ENCODE measurements at regions not wholly inside any gene's neighbourhood (a gene's known extent, or its start where the extent isn't known, plus 50 kb on each side); places are given as distances from the start of the nearest gene placed in this dataset.

DNA sequence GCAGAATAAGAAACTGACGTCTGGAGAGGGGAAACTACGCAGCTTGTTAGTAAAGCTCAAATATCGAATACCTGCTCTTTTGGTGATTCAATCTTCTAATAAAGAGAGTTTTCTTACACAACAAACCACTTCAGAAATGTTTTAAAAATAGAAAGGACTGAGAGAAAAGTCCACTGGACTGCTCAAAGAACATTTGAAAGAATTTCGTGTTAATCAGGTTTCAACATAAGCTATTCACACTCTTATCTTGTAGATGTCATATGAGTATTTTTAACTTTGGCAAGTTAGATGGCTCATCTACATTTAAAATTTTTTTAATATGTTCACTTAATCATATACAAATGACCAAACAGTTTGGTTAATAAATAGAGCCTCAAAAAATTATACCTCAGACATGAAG lies 95.6 kb upstream of the FAM216B start:
- no peak for TF ChIP-seq POLR2A (IDR thresholded peaks at IDR 0.05; ENCODE audit: low read depth, low read length)
- TF ChIP-seq, protein P1, sequence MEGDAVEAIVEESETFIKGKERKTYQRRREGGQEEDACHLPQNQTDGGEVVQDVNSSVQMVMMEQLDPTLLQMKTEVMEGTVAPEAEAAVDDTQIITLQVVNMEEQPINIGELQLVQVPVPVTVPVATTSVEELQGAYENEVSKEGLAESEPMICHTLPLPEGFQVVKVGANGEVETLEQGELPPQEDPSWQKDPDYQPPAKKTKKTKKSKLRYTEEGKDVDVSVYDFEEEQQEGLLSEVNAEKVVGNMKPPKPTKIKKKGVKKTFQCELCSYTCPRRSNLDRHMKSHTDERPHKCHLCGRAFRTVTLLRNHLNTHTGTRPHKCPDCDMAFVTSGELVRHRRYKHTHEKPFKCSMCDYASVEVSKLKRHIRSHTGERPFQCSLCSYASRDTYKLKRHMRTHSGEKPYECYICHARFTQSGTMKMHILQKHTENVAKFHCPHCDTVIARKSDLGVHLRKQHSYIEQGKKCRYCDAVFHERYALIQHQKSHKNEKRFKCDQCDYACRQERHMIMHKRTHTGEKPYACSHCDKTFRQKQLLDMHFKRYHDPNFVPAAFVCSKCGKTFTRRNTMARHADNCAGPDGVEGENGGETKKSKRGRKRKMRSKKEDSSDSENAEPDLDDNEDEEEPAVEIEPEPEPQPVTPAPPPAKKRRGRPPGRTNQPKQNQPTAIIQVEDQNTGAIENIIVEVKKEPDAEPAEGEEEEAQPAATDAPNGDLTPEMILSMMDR (conservative IDR thresholded peaks at IDR 0.05; ENCODE audit: low read depth, low read length), result no peak
- TF ChIP-seq, protein P2, sequence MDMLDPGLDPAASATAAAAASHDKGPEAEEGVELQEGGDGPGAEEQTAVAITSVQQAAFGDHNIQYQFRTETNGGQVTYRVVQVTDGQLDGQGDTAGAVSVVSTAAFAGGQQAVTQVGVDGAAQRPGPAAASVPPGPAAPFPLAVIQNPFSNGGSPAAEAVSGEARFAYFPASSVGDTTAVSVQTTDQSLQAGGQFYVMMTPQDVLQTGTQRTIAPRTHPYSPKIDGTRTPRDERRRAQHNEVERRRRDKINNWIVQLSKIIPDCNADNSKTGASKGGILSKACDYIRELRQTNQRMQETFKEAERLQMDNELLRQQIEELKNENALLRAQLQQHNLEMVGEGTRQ (IDR thresholded peaks at IDR 0.05; ENCODE audit: low read depth, low read length), result no peak
- no peak for TF ChIP-seq SMC3 (IDR thresholded peaks at IDR 0.05; ENCODE audit: low read depth, low read length)
- no peak for TF ChIP-seq RCOR1 (IDR thresholded peaks at IDR 0.05; ENCODE audit: insufficient replicate concordance, low read length)
- no peak for TF ChIP-seq RAD21 (IDR thresholded peaks at IDR 0.05; ENCODE audit: low read length)
- TF ChIP-seq, protein P3, sequence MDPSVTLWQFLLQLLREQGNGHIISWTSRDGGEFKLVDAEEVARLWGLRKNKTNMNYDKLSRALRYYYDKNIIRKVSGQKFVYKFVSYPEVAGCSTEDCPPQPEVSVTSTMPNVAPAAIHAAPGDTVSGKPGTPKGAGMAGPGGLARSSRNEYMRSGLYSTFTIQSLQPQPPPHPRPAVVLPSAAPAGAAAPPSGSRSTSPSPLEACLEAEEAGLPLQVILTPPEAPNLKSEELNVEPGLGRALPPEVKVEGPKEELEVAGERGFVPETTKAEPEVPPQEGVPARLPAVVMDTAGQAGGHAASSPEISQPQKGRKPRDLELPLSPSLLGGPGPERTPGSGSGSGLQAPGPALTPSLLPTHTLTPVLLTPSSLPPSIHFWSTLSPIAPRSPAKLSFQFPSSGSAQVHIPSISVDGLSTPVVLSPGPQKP (IDR thresholded peaks at IDR 0.05; ENCODE audit: borderline replicate concordance, low read depth, low read length), result no peak

Measured in IMR-90 (cell line).